Thyroid gland (tissue), 4 donors: ENCODE measurements at regions not wholly inside any gene's neighbourhood (a gene's known extent, or its start where the extent isn't known, plus 50 kb on each side); places are given as distances from the start of the nearest gene placed in this dataset.

Experiments
- POLR2A ChIP-seq, 2 donors: fragments of 450-650 bp; IDR thresholded peaks; one replicate each; pipeline ENCODE4 v1.6.1; 2017; ENCODE audit warnings: antibody characterized with exemption in 2 of 2, mild to moderate bottlenecking in 2 of 2, moderate library complexity in 1 of 2
- TF ChIP-seq, protein P1 (sequence below), 6 experiments: fragments of 200-600 bp in 3 of 6; fragments of 450-650 bp in 3 of 6; sonication (generic) in 3 of 6; IDR thresholded peaks; one replicate each; pipeline ENCODE4 v1.5.1; 2016 to 2019; ENCODE audit warnings: antibody characterized with exemption in 6 of 6, mild to moderate bottlenecking in 2 of 6, inconsistent platforms in 1 of 6, moderate library complexity in 1 of 6

DNA sequence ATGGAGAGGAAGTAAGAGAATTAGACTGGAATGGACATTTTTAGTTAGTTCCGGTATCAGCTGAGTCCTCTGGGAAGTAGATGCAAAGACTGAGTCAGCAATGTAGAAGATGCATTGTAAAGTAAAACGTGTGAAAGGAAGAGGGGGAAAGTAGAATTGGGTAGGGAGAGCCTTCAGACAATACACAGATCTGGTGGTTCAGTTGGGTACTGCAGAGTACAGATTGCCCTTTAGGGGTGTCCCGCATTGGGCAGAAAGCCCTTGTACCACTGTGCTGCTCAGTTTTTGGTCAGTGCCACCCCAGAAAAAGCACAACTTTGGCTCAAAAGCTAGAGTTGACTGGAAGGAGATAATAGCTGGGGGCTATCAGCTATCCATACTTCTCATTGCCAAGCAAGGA is 247.4 kb downstream of the KBTBD8 start:
- TF ChIP-seq, protein P1, sequence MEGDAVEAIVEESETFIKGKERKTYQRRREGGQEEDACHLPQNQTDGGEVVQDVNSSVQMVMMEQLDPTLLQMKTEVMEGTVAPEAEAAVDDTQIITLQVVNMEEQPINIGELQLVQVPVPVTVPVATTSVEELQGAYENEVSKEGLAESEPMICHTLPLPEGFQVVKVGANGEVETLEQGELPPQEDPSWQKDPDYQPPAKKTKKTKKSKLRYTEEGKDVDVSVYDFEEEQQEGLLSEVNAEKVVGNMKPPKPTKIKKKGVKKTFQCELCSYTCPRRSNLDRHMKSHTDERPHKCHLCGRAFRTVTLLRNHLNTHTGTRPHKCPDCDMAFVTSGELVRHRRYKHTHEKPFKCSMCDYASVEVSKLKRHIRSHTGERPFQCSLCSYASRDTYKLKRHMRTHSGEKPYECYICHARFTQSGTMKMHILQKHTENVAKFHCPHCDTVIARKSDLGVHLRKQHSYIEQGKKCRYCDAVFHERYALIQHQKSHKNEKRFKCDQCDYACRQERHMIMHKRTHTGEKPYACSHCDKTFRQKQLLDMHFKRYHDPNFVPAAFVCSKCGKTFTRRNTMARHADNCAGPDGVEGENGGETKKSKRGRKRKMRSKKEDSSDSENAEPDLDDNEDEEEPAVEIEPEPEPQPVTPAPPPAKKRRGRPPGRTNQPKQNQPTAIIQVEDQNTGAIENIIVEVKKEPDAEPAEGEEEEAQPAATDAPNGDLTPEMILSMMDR (IDR thresholded peaks at IDR 0.05) = no peak
- TF ChIP-seq POLR2A (IDR thresholded peaks at IDR 0.05) = no peak
